ENCODE measurements at regions not wholly inside any gene's neighbourhood (a gene's known extent, or its start where the extent isn't known, plus 50 kb on each side); places are given as distances from the start of the nearest gene placed in this dataset.

DNA sequence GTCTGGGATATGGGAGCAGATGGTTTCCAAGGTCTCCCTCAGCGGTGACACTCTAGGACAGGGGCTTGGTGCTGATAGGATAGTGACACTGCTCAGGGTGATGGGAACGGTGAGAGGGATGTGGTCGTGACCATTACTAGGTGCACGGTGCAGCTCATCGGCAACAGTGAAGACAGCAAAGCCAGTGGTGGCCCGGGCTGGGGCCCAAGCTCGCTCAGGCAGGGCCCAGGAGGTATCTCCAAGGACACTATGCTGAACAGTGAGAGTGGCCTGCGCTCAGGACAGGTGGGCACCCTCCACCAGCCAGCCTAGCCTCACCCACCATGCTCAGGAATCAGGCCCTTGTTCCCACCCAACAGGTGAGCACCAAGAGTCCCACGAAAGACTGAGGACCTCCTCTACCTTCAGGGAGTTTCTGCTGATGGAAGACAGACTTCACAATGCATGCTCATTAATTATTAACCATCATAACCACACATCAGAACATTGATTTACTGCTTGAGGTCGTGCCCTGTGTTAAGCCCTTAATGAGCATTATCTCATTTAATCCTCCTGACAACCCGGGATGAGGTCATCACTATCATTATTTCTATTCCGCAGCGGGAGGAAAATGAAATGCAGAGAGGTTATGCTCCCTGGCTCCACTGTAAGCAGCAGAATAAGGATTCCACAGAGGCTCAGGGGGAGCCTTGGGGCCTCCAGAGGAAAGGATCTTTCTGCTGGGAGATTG, 269.4 kb downstream of the UACA start (continued):
- TF ChIP-seq, protein P1, sequence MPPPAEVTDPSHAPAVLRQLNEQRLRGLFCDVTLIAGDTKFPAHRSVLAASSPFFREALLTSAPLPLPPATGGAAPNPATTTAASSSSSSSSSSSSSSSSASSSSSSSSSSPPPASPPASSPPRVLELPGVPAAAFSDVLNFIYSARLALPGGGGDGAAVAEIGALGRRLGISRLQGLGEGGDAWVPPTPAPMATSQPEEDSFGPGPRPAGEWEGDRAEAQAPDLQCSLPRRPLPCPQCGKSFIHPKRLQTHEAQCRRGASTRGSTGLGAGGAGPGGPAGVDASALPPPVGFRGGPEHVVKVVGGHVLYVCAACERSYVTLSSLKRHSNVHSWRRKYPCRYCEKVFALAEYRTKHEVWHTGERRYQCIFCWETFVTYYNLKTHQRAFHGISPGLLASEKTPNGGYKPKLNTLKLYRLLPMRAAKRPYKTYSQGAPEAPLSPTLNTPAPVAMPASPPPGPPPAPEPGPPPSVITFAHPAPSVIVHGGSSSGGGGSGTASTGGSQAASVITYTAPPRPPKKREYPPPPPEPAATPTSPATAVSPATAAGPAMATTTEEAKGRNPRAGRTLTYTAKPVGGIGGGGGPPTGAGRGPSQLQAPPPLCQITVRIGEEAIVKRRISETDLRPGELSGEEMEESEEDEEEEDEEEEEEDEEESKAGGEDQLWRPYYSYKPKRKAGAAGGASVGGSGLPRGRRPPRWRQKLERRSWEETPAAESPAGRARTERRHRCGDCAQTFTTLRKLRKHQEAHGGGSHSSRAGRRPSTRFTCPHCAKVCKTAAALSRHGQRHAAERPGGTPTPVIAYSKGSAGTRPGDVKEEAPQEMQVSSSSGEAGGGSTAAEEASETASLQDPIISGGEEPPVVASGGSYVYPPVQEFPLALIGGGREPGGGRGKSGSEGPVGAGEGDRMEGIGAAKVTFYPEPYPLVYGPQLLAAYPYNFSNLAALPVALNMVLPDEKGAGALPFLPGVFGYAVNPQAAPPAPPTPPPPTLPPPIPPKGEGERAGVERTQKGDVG (CRISPR knock-in tag; IDR thresholded peaks at IDR 0.05), result no peak
- TF ChIP-seq BCL11A (IDR thresholded peaks at IDR 0.05; ENCODE audit: low read depth, low read length) (peak; percentile 82; the same call in 1 of the 2 replicates), TAF1 (IDR thresholded peaks at IDR 0.05; ENCODE audit: borderline replicate concordance, low read depth, low read length) (no peak)
- TF ChIP-seq, protein P2, sequence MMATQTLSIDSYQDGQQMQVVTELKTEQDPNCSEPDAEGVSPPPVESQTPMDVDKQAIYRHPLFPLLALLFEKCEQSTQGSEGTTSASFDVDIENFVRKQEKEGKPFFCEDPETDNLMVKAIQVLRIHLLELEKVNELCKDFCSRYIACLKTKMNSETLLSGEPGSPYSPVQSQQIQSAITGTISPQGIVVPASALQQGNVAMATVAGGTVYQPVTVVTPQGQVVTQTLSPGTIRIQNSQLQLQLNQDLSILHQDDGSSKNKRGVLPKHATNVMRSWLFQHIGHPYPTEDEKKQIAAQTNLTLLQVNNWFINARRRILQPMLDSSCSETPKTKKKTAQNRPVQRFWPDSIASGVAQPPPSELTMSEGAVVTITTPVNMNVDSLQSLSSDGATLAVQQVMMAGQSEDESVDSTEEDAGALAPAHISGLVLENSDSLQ (IDR thresholded peaks at IDR 0.05), result peak; percentile 62

DNA sequence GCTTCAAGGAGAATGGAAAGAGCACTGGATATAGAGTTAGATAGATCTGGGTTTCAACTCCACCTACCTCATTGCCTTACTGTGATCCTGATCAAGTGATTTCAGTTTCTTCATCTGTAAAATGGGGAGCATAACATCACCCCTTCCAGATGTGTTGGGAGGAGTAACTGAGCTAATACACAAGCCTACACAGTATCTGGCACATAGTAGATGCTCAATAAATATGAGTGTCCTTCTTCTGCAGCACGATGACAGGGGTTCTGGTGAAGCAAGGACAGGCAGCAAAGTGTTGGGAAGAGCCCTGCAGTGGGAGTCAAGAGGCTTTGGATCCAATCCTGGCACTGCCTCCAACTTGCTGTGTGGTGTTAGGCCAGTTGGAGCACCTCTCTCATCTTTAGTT, 270.0 kb downstream of the UACA start:
- H3K27me3 ChIP-seq (replicated peaks in 1 of 2; ENCODE audit: control insufficient read depth in 2 of 2, insufficient read depth in 2 of 2, low read length in 1 of 2), result no peaks in the 10 kb centered on the region; a peak in 1 of 4 replicates
- no peaks in the 10 kb centered on the region for H3K9me3 ChIP-seq (replicated peaks; ENCODE audit: control insufficient read depth, insufficient read depth, low read length)
- TF ChIP-seq, protein P3, sequence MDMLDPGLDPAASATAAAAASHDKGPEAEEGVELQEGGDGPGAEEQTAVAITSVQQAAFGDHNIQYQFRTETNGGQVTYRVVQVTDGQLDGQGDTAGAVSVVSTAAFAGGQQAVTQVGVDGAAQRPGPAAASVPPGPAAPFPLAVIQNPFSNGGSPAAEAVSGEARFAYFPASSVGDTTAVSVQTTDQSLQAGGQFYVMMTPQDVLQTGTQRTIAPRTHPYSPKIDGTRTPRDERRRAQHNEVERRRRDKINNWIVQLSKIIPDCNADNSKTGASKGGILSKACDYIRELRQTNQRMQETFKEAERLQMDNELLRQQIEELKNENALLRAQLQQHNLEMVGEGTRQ (IDR thresholded peaks at IDR 0.05; ENCODE audit: borderline replicate concordance, low read depth, low read length), result no peak
- TF ChIP-seq ZBTB11 (CRISPR knock-in tag; IDR thresholded peaks at IDR 0.05) (no peak), SP1 (IDR thresholded peaks at IDR 0.05; ENCODE audit: low read depth, low read length) (no peak), JUND (IDR thresholded peaks at IDR 0.05; ENCODE audit: low read depth, low read length) (no peak), MLLT1 (IDR thresholded peaks at IDR 0.05) (no peak)
- ChIA-PET RAD21 (ENCODE audit: unreplicated experiment) (interaction anchor here (0.9 to 3.6 kb wide), 3 partner anchors 11 to 393 kb away, joined by 3 to 42 read pairs (median 3); no protein-coding TSS in a partner anchor), POLR2A (interaction anchor here (2.4 kb wide), 1 partner anchor 11 kb away, joined by 17 read pairs; no protein-coding TSS in a partner anchor), CTCF (interaction anchor here (1.2 to 3.3 kb wide), 4 partner anchors 10 to 403 kb away, joined by 3 to 22 read pairs (median 5); no protein-coding TSS in a partner anchor), SMC1A (ENCODE audit: uncharacterized antibody, unreplicated experiment) (interaction anchor here (0.8 to 3.3 kb wide), 5 partner anchors 9 to 742 kb away, joined by 3 to 24 read pairs (median 5); no protein-coding TSS in a partner anchor)
- ATAC-seq, result peak; percentile 2; the same call in 2 of the 3 replicates
- BruUV-seq (replicated peaks), result no TSS peak
- no peak for FAIRE-seq
- no peak overlapping the region for H3K4me3 ChIP-seq
- no peaks in the 10 kb centered on the region for H3K36me3 ChIP-seq (ENCODE audit: control insufficient read depth in 2 of 2, insufficient read depth in 2 of 2, low read length in 1 of 2)
- no peak overlapping the region for H2AFZ ChIP-seq (ENCODE audit: control insufficient read depth, low read depth, low read length)
- no peak for DNase-seq (ENCODE audit: low read depth, low spot score)
- H3K27ac ChIP-seq (ENCODE audit: control insufficient read depth, insufficient read depth), result no peak overlapping the region
- no peaks in the 10 kb centered on the region for H4K20me1 ChIP-seq (ENCODE audit: control insufficient read depth, insufficient read depth)
- H3K79me2 ChIP-seq (ENCODE audit: control insufficient read depth, insufficient read depth, low read length), result no peaks in the 10 kb centered on the region
- in situ Hi-C loops (cut with MboI), result no loop called here
- intact Hi-C loops (cut with micrococcal nuclease; ENCODE audit: unreplicated experiment), result no loop called here
- 94% methylated on average over 1 of the region's 1 CpG for WGBS (ENCODE audit: insufficient coverage, insufficient replicate concordance, low lambda C conversion rate, missing lambda C conversion rate)
- H3K4me2 ChIP-seq (ENCODE audit: control insufficient read depth, insufficient read depth), result peak overlapping the region; percentile 92; the same call in 1 of the 2 replicates
- peaks cover 44% of the 10 kb centered on the region for H3K4me1 ChIP-seq (ENCODE audit: control insufficient read depth, insufficient read depth, low read length)
- no peak overlapping the region for H3K9ac ChIP-seq (ENCODE audit: control insufficient read depth, insufficient read depth, low read length)
